GM18508 (cell line): ENCODE measurements at regions not wholly inside any gene's neighbourhood (a gene's known extent, or its start where the extent isn't known, plus 50 kb on each side); places are given as distances from the start of the nearest gene placed in this dataset.
"Not testable (repeated sequence)": the region's sequence is repeated elsewhere in the genome, so short reads cannot be mapped to it uniquely, and the experiment has no call there.

ENCODE experiments used
- ATAC-seq: cut with Tn5 transposase; IDR thresholded peaks from one replicate; pipeline ENCODE4 v1.9.1; 2021; ENCODE audit warnings: moderate number of reproducible peaks; ENCODE audit not compliant: insufficient read depth, unreplicated experiment

- no peak for ATAC-seq
Observed at GRCh38 chr2:180842461-180842860, 137.9 kb upstream of the UBE2E3 start.

- ATAC-seq: no peak
Observed at GRCh38 chr2:180840641-180841040, 139.8 kb upstream of the UBE2E3 start.

- ATAC-seq: no peak
Observed at GRCh38 chr2:180829836-180830235, 150.6 kb upstream of the UBE2E3 start.

- no peak for ATAC-seq
Observed at GRCh38 chr2:180829261-180829660, 151.1 kb upstream of the UBE2E3 start.

GRCh38 chr2:180828756-180829155 lies 151.6 kb upstream of the UBE2E3 start:
- no peak for ATAC-seq

- ATAC-seq: no peak
Observed at GRCh38 chr2:180823546-180824141, 156.8 kb upstream of the UBE2E3 start.

GRCh38 chr2:180819106-180819505 lies 161.3 kb upstream of the UBE2E3 start:
- ATAC-seq: no peak

- ATAC-seq: not testable (repeated sequence)
Observed at GRCh38 chr2:180818700-180819099, 161.7 kb upstream of the UBE2E3 start.

GRCh38 chr2:180799141-180799540 lies 181.3 kb upstream of the UBE2E3 start:
- ATAC-seq: no peak

GRCh38 chr2:180790891-180791290 lies 189.5 kb upstream of the UBE2E3 start:
- no peak for ATAC-seq

- no peak for ATAC-seq
Observed at GRCh38 chr2:180787330-180787729, 193.1 kb upstream of the UBE2E3 start.

- ATAC-seq: no peak
Observed at GRCh38 chr2:180781276-180781675, 199.1 kb upstream of the UBE2E3 start.

GRCh38 chr2:180778291-180778690 lies 202.1 kb upstream of the UBE2E3 start:
- ATAC-seq: no peak

GRCh38 chr2:180776921-180777320 lies 203.5 kb upstream of the UBE2E3 start:
- no peak for ATAC-seq

GRCh38 chr2:180775711-180776110 lies 204.7 kb upstream of the UBE2E3 start:
- ATAC-seq: no peak

- ATAC-seq: not testable (repeated sequence)
Observed at GRCh38 chr2:180765316-180765715, 215.1 kb upstream of the UBE2E3 start.

GRCh38 chr2:180763263-180763989 lies 217.0 kb upstream of the UBE2E3 start:
- no peak for ATAC-seq

GRCh38 chr2:180761224-180761623 lies 219.2 kb upstream of the UBE2E3 start:
- ATAC-seq: no peak

- no peak for ATAC-seq
Observed at GRCh38 chr2:180759631-180760030, 220.8 kb upstream of the UBE2E3 start.

- no peak for ATAC-seq
Observed at GRCh38 chr2:180753809-180754761, 226.3 kb upstream of the UBE2E3 start.
